ENCODE measurements at regions not wholly inside any gene's neighbourhood (a gene's known extent, or its start where the extent isn't known, plus 50 kb on each side); places are given as distances from the start of the nearest gene placed in this dataset.

- TF ChIP-seq CTCF (IDR thresholded peaks at IDR 0.05; ENCODE audit: poor library complexity) (no peak), EZH2 (IDR thresholded peaks at IDR 0.05; ENCODE audit: borderline replicate concordance) (no peak), EZH2phosphoT487 (IDR thresholded peaks at IDR 0.05; ENCODE audit: low read depth, severe bottlenecking, unreplicated experiment) (no peak)
Observed at GRCh38 chr18:10057401-10057893, 143.6 kb downstream of the VAPA start.

Measured in hepatocyte (in vitro differentiated cells).